ENCODE measurements at regions not wholly inside any gene's neighbourhood (a gene's known extent, or its start where the extent isn't known, plus 50 kb on each side); places are given as distances from the start of the nearest gene placed in this dataset.

GRCh38 chr3:15942936-15943335 lies 145.2 kb upstream of the ANKRD28 start:
- no peak overlapping the region for H3K4me3 ChIP-seq (ENCODE audit: low read depth, low read length)
- TF ChIP-seq CTCF (IDR thresholded peaks at IDR 0.05; ENCODE audit: control insufficient read depth, extremely low read depth, insufficient read depth): no peak
- no peak for DNase-seq (ENCODE audit: low read depth)

DNA sequence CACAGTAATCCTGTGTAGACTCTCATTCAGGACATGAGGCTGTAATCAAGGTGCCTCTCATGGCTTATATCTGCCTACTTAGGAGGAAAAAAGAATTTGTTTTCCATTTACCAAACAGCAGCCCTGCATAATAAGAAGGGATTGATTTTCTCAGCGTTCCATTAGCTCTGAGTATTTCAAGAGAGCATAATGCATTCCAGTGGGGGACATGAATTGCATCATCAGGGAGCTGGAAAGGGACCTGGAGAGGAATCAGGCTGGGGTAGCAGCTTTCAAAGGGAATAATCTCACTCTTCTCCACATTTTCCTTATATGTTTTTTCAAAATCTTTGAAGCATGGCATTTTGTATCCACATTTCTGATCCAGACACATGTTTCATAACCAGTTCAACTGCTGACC lies 150.6 kb upstream of the ANKRD28 start:
- no peak for DNase-seq (ENCODE audit: low read depth)
- no peak overlapping the region for H3K4me3 ChIP-seq (ENCODE audit: low read depth, low read length)
- TF ChIP-seq CTCF (IDR thresholded peaks at IDR 0.05; ENCODE audit: control insufficient read depth, extremely low read depth, insufficient read depth): no peak

GRCh38 chr3:15952543-15953175 lies 154.9 kb upstream of the ANKRD28 start:
- no peak for DNase-seq (ENCODE audit: low read depth)
- no peak overlapping the region for H3K4me3 ChIP-seq (ENCODE audit: low read depth, low read length)
- TF ChIP-seq CTCF (IDR thresholded peaks at IDR 0.05; ENCODE audit: control insufficient read depth, extremely low read depth, insufficient read depth): no peak

DNA sequence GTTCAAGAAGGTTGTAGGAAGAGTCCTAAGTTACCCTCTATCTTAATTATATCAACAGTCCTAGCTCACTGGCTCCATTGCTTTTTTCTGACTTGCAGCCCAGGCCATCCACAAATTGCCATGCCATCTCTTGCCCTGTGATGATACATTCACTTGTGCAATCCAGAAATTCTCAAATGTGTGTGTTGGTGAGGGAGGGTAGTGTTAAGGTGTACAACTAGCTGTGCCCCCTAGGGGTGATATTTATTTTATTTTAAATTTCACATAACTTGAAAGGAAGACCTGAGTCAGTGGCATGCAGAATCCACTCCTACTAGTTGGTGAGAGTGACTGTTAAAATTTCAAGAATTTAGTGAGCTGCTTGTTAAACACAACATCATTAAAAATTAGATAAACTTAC lies 156.1 kb upstream of the ANKRD28 start:
- TF ChIP-seq CTCF (IDR thresholded peaks at IDR 0.05; ENCODE audit: control insufficient read depth, extremely low read depth, insufficient read depth): 0 out of 2 replicates have a peak, but pooled peaks have one; percentile 6
- no peak overlapping the region for H3K4me3 ChIP-seq (ENCODE audit: low read depth, low read length)
- no peak for DNase-seq (ENCODE audit: low read depth)

DNA sequence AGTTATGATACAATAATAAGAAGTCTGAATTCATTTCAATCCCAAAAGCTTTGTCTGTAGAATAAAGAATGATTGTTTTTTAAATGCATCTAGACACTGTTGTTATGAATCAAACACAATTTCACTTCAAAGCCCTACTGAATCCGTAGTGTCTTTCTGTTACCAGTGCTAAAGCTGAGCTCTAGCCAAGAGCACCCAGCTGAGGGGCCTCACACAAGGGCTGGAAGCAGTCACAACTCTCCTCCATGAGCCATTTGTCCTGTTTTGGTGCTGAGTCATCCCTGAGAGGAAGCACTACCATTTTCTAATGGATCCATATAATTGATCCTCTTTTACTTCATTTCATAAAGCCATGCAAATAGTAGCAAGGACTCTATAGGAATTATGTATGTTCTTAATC lies 158.2 kb upstream of the ANKRD28 start:
- TF ChIP-seq CTCF (IDR thresholded peaks at IDR 0.05; ENCODE audit: control insufficient read depth, extremely low read depth, insufficient read depth): no peak
- H3K4me3 ChIP-seq (ENCODE audit: low read depth, low read length): no peak overlapping the region
- DNase-seq (ENCODE audit: low read depth): no peak

DNA sequence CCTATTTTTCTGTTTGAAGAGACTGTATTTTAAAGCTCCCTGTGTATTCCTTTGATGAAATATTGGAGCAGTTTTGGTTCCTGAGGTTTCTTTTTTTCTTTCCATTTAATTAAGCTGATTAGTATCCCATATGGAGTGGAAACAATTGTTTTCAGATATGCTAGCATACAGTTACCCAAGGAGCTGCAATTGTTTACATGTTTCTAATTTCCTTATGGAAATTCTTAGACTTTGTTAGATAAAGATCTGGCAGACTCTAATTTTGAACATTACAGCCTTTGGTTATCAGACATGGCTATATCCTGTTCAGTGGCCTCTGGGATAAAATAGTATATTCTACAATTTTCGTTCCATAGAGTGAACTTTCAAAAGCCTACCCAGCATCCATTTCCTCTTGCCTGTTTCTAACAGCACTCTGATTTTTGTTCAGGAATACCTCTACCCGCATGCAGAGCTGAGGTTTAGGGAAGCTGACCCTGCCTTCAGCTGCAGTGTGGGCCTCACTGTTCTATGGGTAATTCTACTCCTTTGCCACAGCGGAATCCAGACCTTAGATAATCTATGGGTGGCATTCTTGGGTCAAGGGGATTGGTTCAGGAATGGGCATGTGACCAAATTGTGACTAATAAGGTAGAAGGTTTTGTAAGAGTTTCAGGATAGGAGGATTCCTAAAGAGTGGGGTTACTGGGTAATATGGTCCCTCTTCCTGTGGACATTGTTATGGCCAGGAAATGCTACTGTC lies 161.1 kb upstream of the ANKRD28 start:
- TF ChIP-seq CTCF (IDR thresholded peaks at IDR 0.05; ENCODE audit: control insufficient read depth, extremely low read depth, insufficient read depth): no peak

More for the DNA sequence above, 161.1 kb upstream of the ANKRD28 start:
- DNase-seq (ENCODE audit: low read depth): no peak
- no peak overlapping the region for H3K4me3 ChIP-seq (ENCODE audit: low read depth, low read length)

Measured in LNCaP clone FGC (cell line).